ENCODE measurements at regions not wholly inside any gene's neighbourhood (a gene's known extent, or its start where the extent isn't known, plus 50 kb on each side); places are given as distances from the start of the nearest gene placed in this dataset.

DNA sequence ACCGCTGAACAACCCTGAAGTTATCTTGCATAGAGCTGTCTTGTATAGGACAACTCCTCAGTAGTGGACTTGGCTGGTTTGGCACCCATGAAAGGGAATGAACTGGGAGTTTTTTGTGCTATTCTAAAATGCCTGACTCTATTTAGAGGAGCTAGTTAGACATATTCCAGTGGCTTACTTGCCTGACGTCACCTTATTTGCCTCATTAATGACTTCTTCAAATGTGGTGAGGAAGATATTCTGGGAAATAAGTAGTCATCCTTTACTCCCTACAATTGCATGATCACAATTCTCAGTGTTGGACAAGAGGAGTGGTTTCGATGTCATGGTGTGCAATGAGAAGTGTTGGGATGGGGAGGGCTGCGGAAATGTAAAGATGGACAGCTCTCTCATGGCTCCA, 509.2 kb upstream of the MDFIC2 start:
- Mint-ChIP-seq H3K9me3 (peaks cover 3% of the 10 kb centered on the region), H3K4me3 (no peak overlapping the region), H3K4me1 (no peaks in the 10 kb centered on the region), H3K36me3 (no peaks in the 10 kb centered on the region), H3K27me3 (peaks cover 11% of the 10 kb centered on the region), H3K27ac (no peak overlapping the region)
- no peak for ATAC-seq

DNA sequence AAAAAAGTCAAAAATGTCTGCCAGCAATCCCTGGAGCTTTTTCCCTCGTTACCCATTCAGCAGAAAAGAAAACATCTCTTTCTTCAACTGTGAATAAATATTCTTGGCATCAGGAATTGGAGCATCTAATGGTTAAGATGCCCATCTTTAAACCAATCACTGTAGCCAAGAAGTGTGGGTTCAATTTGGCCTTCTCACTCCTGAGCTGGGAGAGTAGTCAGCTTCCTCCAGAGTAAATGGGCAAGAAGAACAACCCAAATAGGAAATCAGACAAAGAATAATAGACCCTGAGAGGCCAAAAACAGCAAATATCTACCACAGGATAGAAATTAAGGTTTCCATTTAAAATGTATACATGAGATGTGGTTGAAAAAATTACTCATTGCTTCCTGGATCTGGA, 508.0 kb upstream of the MDFIC2 start:
- Mint-ChIP-seq H3K4me3 (no peak overlapping the region), H3K9me3 (peaks cover 7% of the 10 kb centered on the region), H3K27ac (no peak overlapping the region), H3K27me3 (peaks cover 16% of the 10 kb centered on the region), H3K4me1 (no peaks in the 10 kb centered on the region), H3K36me3 (no peaks in the 10 kb centered on the region)
- ATAC-seq: no peak

DNA sequence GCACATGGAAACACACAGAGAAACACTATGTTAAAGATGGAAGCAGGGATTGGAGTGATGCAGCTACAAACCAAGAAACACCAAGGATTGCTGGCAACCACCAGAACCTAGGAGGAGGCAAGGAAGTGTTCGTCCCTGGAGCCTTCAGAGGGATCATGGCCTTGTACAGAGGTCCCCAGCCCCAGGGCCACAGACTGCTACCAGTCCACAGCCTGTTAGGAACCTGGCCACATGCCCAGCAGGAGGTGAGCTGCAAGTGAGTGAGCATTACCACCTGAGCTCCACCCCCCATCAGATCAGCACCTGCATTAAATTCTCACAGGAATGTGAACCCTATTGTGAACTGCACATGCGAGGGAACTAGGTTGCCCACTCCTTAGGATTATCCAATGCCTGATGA, 505.7 kb upstream of the MDFIC2 start:
- no peaks in the 10 kb centered on the region for H3K36me3 Mint-ChIP-seq
- no peak for ATAC-seq
- H3K9me3 Mint-ChIP-seq: peaks cover 7% of the 10 kb centered on the region
- H3K27ac Mint-ChIP-seq: no peak overlapping the region
- H3K4me3 Mint-ChIP-seq: no peak overlapping the region
- peaks cover 16% of the 10 kb centered on the region for H3K27me3 Mint-ChIP-seq
- no peaks in the 10 kb centered on the region for H3K4me1 Mint-ChIP-seq

DNA sequence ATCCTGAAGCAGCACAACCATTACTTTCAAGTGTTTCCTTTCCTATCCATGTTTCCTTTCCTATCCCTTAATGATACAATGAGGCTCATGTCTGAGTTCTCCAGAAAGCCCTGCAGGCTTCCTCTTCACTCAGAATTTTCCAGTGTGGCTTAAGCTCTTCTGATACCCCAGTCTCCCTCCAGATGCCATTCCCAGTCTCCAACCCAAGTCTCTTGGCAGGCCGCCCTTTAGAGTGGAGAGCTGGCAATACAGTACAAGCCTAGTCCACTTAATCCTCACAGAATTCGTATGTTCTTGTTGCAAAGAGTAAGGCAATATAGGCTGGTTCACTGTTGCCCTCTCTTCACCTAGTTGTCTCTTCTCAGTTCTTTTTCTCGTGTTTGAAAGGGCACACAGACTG, 503.9 kb upstream of the MDFIC2 start:
- Mint-ChIP-seq H3K36me3 (no peaks in the 10 kb centered on the region), H3K27me3 (peaks cover 24% of the 10 kb centered on the region), H3K9me3 (peaks cover 7% of the 10 kb centered on the region), H3K4me1 (no peaks in the 10 kb centered on the region), H3K27ac (no peak overlapping the region), H3K4me3 (no peak overlapping the region)
- ATAC-seq: no peak

GRCh38 chr3:70815817-70816216, 503.4 kb upstream of the MDFIC2 start:
- no peaks in the 10 kb centered on the region for H3K36me3 Mint-ChIP-seq
- H3K27ac Mint-ChIP-seq: no peak overlapping the region
- H3K9me3 Mint-ChIP-seq: peaks cover 7% of the 10 kb centered on the region
- no peak overlapping the region for H3K4me3 Mint-ChIP-seq
- peaks cover 28% of the 10 kb centered on the region for H3K27me3 Mint-ChIP-seq
- no peaks in the 10 kb centered on the region for H3K4me1 Mint-ChIP-seq
- ATAC-seq: no peak

- Mint-ChIP-seq H3K4me3 (no peak overlapping the region), H3K27ac (no peak overlapping the region), H3K9me3 (peaks cover 7% of the 10 kb centered on the region), H3K4me1 (no peaks in the 10 kb centered on the region), H3K27me3 (peaks cover 28% of the 10 kb centered on the region), H3K36me3 (no peaks in the 10 kb centered on the region)
- ATAC-seq: no peak
Observed at GRCh38 chr3:70813311-70813710, 500.9 kb upstream of the MDFIC2 start.

- Mint-ChIP-seq H3K27ac (no peak overlapping the region), H3K4me3 (no peak overlapping the region), H3K4me1 (no peaks in the 10 kb centered on the region), H3K36me3 (no peaks in the 10 kb centered on the region), H3K27me3 (peaks cover 30% of the 10 kb centered on the region), H3K9me3 (peaks cover 5% of the 10 kb centered on the region)
- ATAC-seq: no peak
Observed at GRCh38 chr3:70811880-70812279, 499.4 kb upstream of the MDFIC2 start.

- no peak for ATAC-seq
- H3K27me3 Mint-ChIP-seq: peaks cover 39% of the 10 kb centered on the region
- no peaks in the 10 kb centered on the region for H3K9me3 Mint-ChIP-seq
- H3K4me3 Mint-ChIP-seq: no peak overlapping the region
- H3K36me3 Mint-ChIP-seq: no peaks in the 10 kb centered on the region
- H3K27ac Mint-ChIP-seq: no peak overlapping the region
- no peaks in the 10 kb centered on the region for H3K4me1 Mint-ChIP-seq
Observed at GRCh38 chr3:70808881-70809280, 496.4 kb upstream of the MDFIC2 start.

DNA sequence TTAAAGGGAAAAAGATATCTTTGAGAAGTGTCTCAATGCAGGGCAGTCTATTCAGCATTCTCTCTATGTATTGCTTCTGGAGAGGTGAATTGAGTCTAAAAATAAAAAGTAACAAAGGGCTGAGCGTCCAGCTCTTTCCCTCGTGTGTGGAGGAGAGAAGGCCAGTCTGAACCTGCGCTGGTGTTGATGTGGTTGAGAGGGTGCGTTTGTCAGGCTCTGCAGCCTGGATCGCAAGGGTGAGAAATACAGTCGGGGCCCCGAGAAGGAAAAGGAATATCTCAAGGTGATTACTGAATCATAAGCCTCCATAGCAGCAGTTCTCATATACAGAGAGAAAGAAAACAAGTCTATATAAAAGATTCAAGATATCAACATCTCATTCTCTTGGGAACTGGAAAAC, 494.1 kb upstream of the MDFIC2 start:
- Mint-ChIP-seq H3K36me3 (no peaks in the 10 kb centered on the region), H3K27ac (no peak overlapping the region)

GRCh38 chr3:70806021-70806420, 493.6 kb upstream of the MDFIC2 start:
- Mint-ChIP-seq H3K36me3 (no peaks in the 10 kb centered on the region), H3K4me1 (no peaks in the 10 kb centered on the region), H3K27me3 (peaks cover 28% of the 10 kb centered on the region), H3K27ac (no peak overlapping the region), H3K9me3 (no peaks in the 10 kb centered on the region), H3K4me3 (no peak overlapping the region)
- no peak for ATAC-seq

More for the DNA sequence above, 494.1 kb upstream of the MDFIC2 start:
- Mint-ChIP-seq H3K4me1 (no peaks in the 10 kb centered on the region), H3K9me3 (no peaks in the 10 kb centered on the region), H3K4me3 (no peak overlapping the region), H3K27me3 (peaks cover 33% of the 10 kb centered on the region)
- ATAC-seq: no peak

- H3K4me3 Mint-ChIP-seq: no peak overlapping the region
- ATAC-seq: no peak
- peaks cover 28% of the 10 kb centered on the region for H3K27me3 Mint-ChIP-seq
- no peak overlapping the region for H3K27ac Mint-ChIP-seq
- H3K9me3 Mint-ChIP-seq: no peaks in the 10 kb centered on the region
- H3K36me3 Mint-ChIP-seq: no peaks in the 10 kb centered on the region
- H3K4me1 Mint-ChIP-seq: no peaks in the 10 kb centered on the region
Observed at GRCh38 chr3:70805061-70805889, 492.8 kb upstream of the MDFIC2 start.

GRCh38 chr3:70803891-70804290, 491.5 kb upstream of the MDFIC2 start:
- Mint-ChIP-seq H3K9me3 (no peaks in the 10 kb centered on the region), H3K36me3 (no peaks in the 10 kb centered on the region), H3K27ac (no peak overlapping the region), H3K4me1 (no peaks in the 10 kb centered on the region), H3K27me3 (peaks cover 28% of the 10 kb centered on the region), H3K4me3 (no peak overlapping the region)
- ATAC-seq: no peak

- no peak overlapping the region for H3K4me3 Mint-ChIP-seq
- H3K4me1 Mint-ChIP-seq: no peaks in the 10 kb centered on the region
- ATAC-seq: no peak
- H3K27ac Mint-ChIP-seq: no peak overlapping the region
- H3K27me3 Mint-ChIP-seq: peaks cover 28% of the 10 kb centered on the region
- no peaks in the 10 kb centered on the region for H3K9me3 Mint-ChIP-seq
- no peaks in the 10 kb centered on the region for H3K36me3 Mint-ChIP-seq
Observed at GRCh38 chr3:70803319-70803718, 490.9 kb upstream of the MDFIC2 start.

DNA sequence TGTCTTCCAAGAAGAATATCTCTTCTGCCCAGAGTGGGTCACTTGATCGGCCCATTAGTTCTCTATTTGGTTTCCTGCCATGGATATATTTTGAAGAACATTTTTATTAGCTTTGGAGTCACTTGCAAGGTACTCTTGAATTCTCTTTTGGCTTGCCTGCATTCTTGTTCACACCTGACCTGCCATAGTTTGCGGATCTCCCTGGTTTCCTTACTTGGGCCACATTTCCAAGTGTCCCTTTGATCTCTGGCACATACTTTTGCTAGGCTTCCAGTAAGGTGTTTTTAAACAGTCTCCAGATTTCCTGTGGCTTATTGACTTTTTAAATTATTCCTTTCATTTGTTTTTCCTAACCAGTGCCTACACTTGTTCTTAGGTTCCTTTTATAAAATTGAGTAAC, 488.5 kb upstream of the MDFIC2 start:
- no peak overlapping the region for H3K27ac Mint-ChIP-seq

DNA sequence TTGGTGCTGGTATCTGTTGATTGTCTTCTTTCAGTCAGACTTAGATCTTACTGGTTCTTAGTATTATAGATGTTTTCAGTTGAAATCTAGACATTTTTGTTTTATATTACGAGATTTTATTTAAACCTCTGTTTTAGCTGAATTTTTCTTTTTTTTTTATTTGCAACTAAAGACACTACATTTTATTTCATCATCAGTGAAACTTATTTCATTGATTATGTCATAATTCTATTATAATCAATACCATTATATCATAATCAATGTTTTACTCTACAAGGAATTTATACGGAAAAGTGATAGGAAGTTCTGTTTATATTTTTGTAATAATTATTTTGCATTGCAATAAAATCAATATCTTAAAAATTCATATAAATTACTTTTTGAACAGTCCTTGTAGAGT, 477.4 kb upstream of the MDFIC2 start:
- H3K27ac Mint-ChIP-seq: no peak overlapping the region
- no peak for ATAC-seq
- no peak overlapping the region for H3K4me3 Mint-ChIP-seq
- no peaks in the 10 kb centered on the region for H3K36me3 Mint-ChIP-seq
- no peaks in the 10 kb centered on the region for H3K9me3 Mint-ChIP-seq
- no peaks in the 10 kb centered on the region for H3K27me3 Mint-ChIP-seq
- no peaks in the 10 kb centered on the region for H3K4me1 Mint-ChIP-seq

More for the DNA sequence above, 488.5 kb upstream of the MDFIC2 start:
- ATAC-seq: no peak
- H3K36me3 Mint-ChIP-seq: no peaks in the 10 kb centered on the region
- no peaks in the 10 kb centered on the region for H3K4me1 Mint-ChIP-seq
- H3K27me3 Mint-ChIP-seq: peaks cover 27% of the 10 kb centered on the region
- no peaks in the 10 kb centered on the region for H3K9me3 Mint-ChIP-seq
- H3K4me3 Mint-ChIP-seq: no peak overlapping the region

- no peak overlapping the region for H3K4me3 Mint-ChIP-seq
- no peaks in the 10 kb centered on the region for H3K9me3 Mint-ChIP-seq
- H3K36me3 Mint-ChIP-seq: no peaks in the 10 kb centered on the region
- no peaks in the 10 kb centered on the region for H3K4me1 Mint-ChIP-seq
- H3K27ac Mint-ChIP-seq: no peak overlapping the region
- H3K27me3 Mint-ChIP-seq: no peaks in the 10 kb centered on the region
- no peak for ATAC-seq
Observed at GRCh38 chr3:70780790-70781189, 468.4 kb upstream of the MDFIC2 start.
